Fibroblast of lung (primary cell): ENCODE measurements at regions not wholly inside any gene's neighbourhood (a gene's known extent, or its start where the extent isn't known, plus 50 kb on each side); places are given as distances from the start of the nearest gene placed in this dataset.

Source experiments
- DNase-seq, 2 donors: peaks; one replicate each; pipeline versions ENCODE4 v3.0.0 to v3.0.0-alpha.2; 2010; ENCODE audit warnings: low read depth in 2 of 2
- H2AFZ ChIP-seq: 2 replicates; pipeline ENCODE4 v1.5.1; 2012; ENCODE audit warnings: low read length, control low read depth, inconsistent platforms
- H3K27ac ChIP-seq: 2 replicates; pipeline ENCODE4 v1.5.1; 2011; ENCODE audit warnings: low read length, control low read depth; ENCODE audit not compliant: insufficient read depth
- H3K27me3 ChIP-seq: 2 replicates; pipeline ENCODE4 v1.5.1; 2011; ENCODE audit warnings: mild to moderate bottlenecking, low read length; ENCODE audit not compliant: control insufficient read depth, insufficient read depth
- H3K36me3 ChIP-seq: 2 replicates; pipeline ENCODE4 v1.5.1; 2011; ENCODE audit warnings: low read length; ENCODE audit not compliant: control insufficient read depth, insufficient read depth
- H3K4me1 ChIP-seq: 2 replicates; pipeline ENCODE4 v1.5.1; 2011; ENCODE audit warnings: low read length; ENCODE audit not compliant: control insufficient read depth, insufficient read depth; ENCODE audit errors: extremely low read depth
- H3K4me2 ChIP-seq: 2 replicates; pipeline ENCODE4 v1.5.1; 2011; ENCODE audit warnings: low read length, control low read depth; ENCODE audit not compliant: insufficient read depth; ENCODE audit errors: extremely low read depth
- H3K4me3 ChIP-seq, 4 experiments: fragments of 200-600 bp in 1 of 4; sonication (generic) in 1 of 4; replicated peaks in 1 of 4; 2 replicates each; pipeline ENCODE4 v1.5.1; 2011 to 2016; ENCODE audit warnings: low read length in 4 of 4, low read depth in 3 of 4, mild to moderate bottlenecking in 3 of 4, control low read depth in 2 of 4, inconsistent platforms in 1 of 4, mixed read lengths in 1 of 4; ENCODE audit not compliant: insufficient read depth in 1 of 4; ENCODE audit errors: control extremely low read depth in 1 of 4
- H3K79me2 ChIP-seq: 2 replicates; pipeline ENCODE4 v1.5.1; 2012; ENCODE audit warnings: mild to moderate bottlenecking, low read length, inconsistent platforms; ENCODE audit not compliant: control insufficient read depth, insufficient read depth
- H3K9ac ChIP-seq: 2 replicates; pipeline ENCODE4 v1.5.1; 2011; ENCODE audit warnings: mild to moderate bottlenecking, low read length, control low read depth; ENCODE audit not compliant: insufficient read depth
- H3K9me3 ChIP-seq: 2 replicates; pipeline ENCODE4 v1.5.1; 2012; ENCODE audit warnings: low read depth, low read length; ENCODE audit not compliant: control insufficient read depth, insufficient read depth
- H4K20me1 ChIP-seq: 2 replicates; pipeline ENCODE4 v1.5.1; 2011; ENCODE audit warnings: low read length; ENCODE audit not compliant: control insufficient read depth, insufficient read depth; ENCODE audit errors: extremely low read depth
- CTCF ChIP-seq, 2 donors: IDR thresholded peaks in 1 of 2; conservative IDR thresholded peaks in 1 of 2; 1 replicate in 1 of 2; 2 replicates in 1 of 2; pipeline ENCODE4 v1.5.1; 2011 to 2012; ENCODE audit warnings: low read length in 2 of 2, control low read depth in 1 of 2, inconsistent platforms in 1 of 2, low read depth in 1 of 2, mild to moderate bottlenecking in 1 of 2
- EZH2 ChIP-seq: IDR thresholded peaks from 2 replicates; pipeline ENCODE4 v1.5.1; 2012; ENCODE audit warnings: low read length, control low read depth, mild to moderate bottlenecking; ENCODE audit errors: missing control alignments

- H3K9me3 ChIP-seq = no peaks in the 10 kb centered on the region
- H3K27me3 ChIP-seq = no peaks in the 10 kb centered on the region
- H3K36me3 ChIP-seq = no peaks in the 10 kb centered on the region
- no peak for TF ChIP-seq EZH2
- TF ChIP-seq CTCF (conservative IDR thresholded peaks at IDR 0.05 in 1 of 2, IDR thresholded peaks at IDR 0.05 in 1 of 2; ENCODE audit: low read depth in 1 of 2, low read length in 2 of 2) = no peak
- H3K4me3 ChIP-seq = no peak overlapping the region
- DNase-seq = no peak
- no peaks in the 10 kb centered on the region for H3K79me2 ChIP-seq
- H4K20me1 ChIP-seq = no peaks in the 10 kb centered on the region
- H2AFZ ChIP-seq = no peak overlapping the region
- no peak overlapping the region for H3K27ac ChIP-seq
- no peaks in the 10 kb centered on the region for H3K4me1 ChIP-seq
- H3K9ac ChIP-seq = no peak overlapping the region
- H3K4me2 ChIP-seq = no peak overlapping the region
These were observed 107.4 kb downstream of the ARL4A start for GRCh38 chr7:12794722-12795302.

DNA sequence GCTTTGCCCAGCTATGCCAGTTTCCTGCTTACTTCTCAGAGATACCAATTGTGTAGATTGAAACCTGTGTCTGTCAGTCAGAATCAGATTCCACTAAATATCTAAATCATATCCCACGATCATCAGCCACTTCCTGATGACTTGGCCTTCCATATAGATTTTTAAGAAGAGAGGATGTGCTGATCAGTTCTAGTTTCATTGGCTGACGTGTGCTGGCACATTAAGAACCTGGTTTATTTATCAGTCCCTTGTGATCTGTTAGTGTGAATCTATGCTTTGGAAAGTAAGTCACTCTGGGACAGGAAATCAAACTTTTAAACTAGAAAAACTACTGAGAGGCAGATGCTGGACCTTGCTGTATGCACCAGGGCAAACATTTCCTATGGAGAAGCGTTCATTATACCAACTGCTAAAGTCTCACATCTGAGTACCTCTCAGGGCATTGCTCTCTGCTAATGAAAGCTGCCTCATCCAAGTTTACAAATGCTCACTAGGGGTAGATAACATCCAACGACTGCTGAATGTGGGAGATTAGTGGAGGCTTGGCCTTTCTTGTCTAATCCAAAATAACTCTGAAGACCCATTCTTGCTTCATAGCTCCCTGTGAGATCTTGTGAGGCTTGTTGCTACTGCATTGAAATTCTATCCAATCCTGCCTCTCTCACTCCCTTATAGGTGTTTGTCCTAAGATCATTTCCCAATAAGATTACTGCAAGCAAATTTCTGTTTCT lies 109.1 kb downstream of the ARL4A start:
- no peak for DNase-seq
- Histone ChIP-seq H3K9me3 (no peaks in the 10 kb centered on the region), H3K36me3 (no peaks in the 10 kb centered on the region), H3K4me1 (no peaks in the 10 kb centered on the region), H3K79me2 (no peaks in the 10 kb centered on the region), H3K27me3 (no peaks in the 10 kb centered on the region), H3K4me2 (no peak overlapping the region), H2AFZ (no peak overlapping the region), H3K27ac (no peak overlapping the region), H3K9ac (no peak overlapping the region), H4K20me1 (no peaks in the 10 kb centered on the region), H3K4me3 (no peak overlapping the region)
- no peak for TF ChIP-seq CTCF (conservative IDR thresholded peaks at IDR 0.05 in 1 of 2, IDR thresholded peaks at IDR 0.05 in 1 of 2; ENCODE audit: low read depth in 1 of 2, low read length in 2 of 2)
- TF ChIP-seq EZH2 = no peak

- no peak overlapping the region for H3K4me3 ChIP-seq
- H3K79me2 ChIP-seq = no peaks in the 10 kb centered on the region
- H3K4me2 ChIP-seq = no peak overlapping the region
- no peaks in the 10 kb centered on the region for H3K36me3 ChIP-seq
- H3K27me3 ChIP-seq = no peaks in the 10 kb centered on the region
- no peak for TF ChIP-seq CTCF (conservative IDR thresholded peaks at IDR 0.05 in 1 of 2, IDR thresholded peaks at IDR 0.05 in 1 of 2; ENCODE audit: low read depth in 1 of 2, low read length in 2 of 2)
- TF ChIP-seq EZH2 = no peak
- no peaks in the 10 kb centered on the region for H3K4me1 ChIP-seq
- H3K9ac ChIP-seq = no peak overlapping the region
- peak in 1 of 2 donors; percentile 30 for DNase-seq
- H2AFZ ChIP-seq = no peak overlapping the region
- no peaks in the 10 kb centered on the region for H4K20me1 ChIP-seq
- H3K27ac ChIP-seq = no peak overlapping the region
- no peaks in the 10 kb centered on the region for H3K9me3 ChIP-seq
These were observed 113.1 kb downstream of the ARL4A start for GRCh38 chr7:12800486-12800885.
